ENCODE measurements at regions not wholly inside any gene's neighbourhood (a gene's known extent, or its start where the extent isn't known, plus 50 kb on each side); places are given as distances from the start of the nearest gene placed in this dataset.

DNA sequence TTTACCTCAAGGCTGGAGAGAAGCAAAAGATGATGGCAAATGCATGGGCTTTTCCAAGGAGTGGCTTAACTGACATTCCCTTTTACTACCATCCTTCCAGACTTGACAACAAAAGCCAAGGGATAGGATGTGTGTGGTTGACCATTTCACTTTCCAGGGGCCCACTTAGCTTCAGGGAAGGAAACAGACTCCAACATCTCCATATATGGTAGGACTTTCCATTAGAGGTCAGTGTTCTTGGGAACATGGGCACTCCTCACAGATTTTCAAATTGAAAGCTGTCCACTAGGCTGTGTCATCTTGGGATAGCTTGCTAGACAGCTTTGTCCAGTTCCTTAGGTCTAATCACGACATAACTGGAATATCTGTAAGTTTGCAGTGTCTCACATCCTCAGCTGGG is 118.1 kb upstream of the NAMPT start:
- no peak for DNase-seq (ENCODE audit: low read depth, low spot score)
- H3K4me3 ChIP-seq (ENCODE audit: low read depth, low read length): no peak overlapping the region
- in situ Hi-C loops (cut with HindIII; ENCODE audit: low sequenced_read_pairs): no loop called here
- TF ChIP-seq, protein P1, sequence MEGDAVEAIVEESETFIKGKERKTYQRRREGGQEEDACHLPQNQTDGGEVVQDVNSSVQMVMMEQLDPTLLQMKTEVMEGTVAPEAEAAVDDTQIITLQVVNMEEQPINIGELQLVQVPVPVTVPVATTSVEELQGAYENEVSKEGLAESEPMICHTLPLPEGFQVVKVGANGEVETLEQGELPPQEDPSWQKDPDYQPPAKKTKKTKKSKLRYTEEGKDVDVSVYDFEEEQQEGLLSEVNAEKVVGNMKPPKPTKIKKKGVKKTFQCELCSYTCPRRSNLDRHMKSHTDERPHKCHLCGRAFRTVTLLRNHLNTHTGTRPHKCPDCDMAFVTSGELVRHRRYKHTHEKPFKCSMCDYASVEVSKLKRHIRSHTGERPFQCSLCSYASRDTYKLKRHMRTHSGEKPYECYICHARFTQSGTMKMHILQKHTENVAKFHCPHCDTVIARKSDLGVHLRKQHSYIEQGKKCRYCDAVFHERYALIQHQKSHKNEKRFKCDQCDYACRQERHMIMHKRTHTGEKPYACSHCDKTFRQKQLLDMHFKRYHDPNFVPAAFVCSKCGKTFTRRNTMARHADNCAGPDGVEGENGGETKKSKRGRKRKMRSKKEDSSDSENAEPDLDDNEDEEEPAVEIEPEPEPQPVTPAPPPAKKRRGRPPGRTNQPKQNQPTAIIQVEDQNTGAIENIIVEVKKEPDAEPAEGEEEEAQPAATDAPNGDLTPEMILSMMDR (IDR thresholded peaks at IDR 0.05; ENCODE audit: low read depth, low read length): no peak

DNA sequence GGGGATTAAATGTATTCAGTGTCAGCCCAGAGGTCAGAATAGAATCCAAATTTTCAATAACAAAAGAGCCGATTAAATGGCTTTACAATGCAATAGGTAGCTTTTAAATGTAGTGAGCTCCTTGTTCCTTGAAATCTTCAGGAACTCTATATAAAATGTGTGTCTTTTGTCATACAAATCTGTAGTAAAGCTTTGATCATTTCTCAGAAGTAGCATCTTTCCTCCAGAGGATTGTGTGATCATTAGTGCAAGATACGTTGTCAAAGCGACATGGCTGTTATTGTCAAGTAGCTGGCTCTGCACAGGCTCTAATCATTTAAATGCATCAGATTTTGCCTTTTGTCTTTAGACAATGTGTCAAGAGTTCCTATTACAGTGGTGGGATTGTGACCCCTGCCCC is 116.1 kb upstream of the NAMPT start:
- TF ChIP-seq, protein P1 (IDR thresholded peaks at IDR 0.05; ENCODE audit: low read depth, low read length): no peak
- H3K4me3 ChIP-seq (ENCODE audit: low read depth, low read length): no peak overlapping the region
- in situ Hi-C loops (cut with HindIII; ENCODE audit: low sequenced_read_pairs): no loop called here
- no peak for DNase-seq (ENCODE audit: low read depth, low spot score)

DNA sequence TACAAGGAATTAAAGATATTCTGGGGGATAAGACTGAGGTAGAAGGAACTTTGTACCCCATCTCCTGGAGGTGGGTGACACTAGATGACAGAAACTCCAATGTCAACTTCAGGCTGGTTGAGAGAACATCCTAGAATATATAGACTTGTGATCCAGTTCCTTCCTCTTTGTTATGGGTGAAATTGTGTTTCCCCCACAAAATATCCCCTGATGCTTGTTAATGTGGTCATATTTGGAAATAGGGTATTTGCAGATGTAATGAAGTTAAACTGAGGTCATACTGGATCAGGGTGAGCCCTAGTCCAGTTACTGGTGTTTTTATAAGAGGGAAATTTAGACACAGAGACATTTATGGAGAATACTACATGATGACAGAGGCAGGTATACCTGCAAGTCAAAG is 114.0 kb upstream of the NAMPT start:
- in situ Hi-C loops (cut with HindIII; ENCODE audit: low sequenced_read_pairs): no loop called here
- no peak for DNase-seq (ENCODE audit: low read depth, low spot score)
- H3K4me3 ChIP-seq (ENCODE audit: low read depth, low read length): no peak overlapping the region
- TF ChIP-seq, protein P1 (IDR thresholded peaks at IDR 0.05; ENCODE audit: low read depth, low read length): no peak

DNA sequence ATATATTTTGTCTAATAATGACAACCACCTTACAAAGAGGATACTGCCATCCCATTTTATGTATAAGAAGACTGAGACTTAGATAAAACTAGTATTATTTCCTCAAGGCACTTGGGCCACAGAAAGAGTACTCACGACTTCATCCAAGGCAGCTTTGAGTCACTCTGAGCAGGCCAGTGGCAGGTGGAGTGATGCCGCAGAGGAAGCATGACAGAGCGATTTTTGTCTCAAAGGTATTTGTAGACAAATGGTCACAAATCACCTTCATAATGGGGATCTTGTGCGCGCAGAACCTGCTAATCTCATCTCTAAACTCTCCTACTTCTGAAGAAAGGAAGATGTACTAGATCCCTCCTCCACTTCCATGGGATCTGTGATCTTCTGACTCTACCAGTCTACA is 113.2 kb upstream of the NAMPT start:
- DNase-seq (ENCODE audit: low read depth, low spot score): no peak
- TF ChIP-seq, protein P1 (IDR thresholded peaks at IDR 0.05; ENCODE audit: low read depth, low read length): no peak
- no peak overlapping the region for H3K4me3 ChIP-seq (ENCODE audit: low read depth, low read length)
- in situ Hi-C loops (cut with HindIII; ENCODE audit: low sequenced_read_pairs): no loop called here

DNA sequence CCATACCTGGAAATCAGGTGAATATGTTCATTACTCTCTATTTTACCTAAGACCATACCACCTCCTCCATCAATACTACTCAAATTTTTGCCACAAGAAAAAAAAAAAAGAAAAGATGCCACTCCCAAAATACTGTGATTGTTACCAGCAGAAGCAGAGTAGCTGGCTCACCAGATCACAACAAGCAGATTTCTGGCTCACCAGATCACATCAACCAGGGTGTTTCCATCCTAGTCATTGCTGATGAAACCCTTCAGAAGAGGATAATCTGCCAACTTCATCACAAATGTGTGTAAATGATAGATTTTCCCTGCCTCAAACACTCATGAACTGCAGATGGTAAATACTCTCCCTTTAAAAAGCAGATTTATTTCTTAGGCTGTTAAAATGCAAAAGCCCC is 109.7 kb upstream of the NAMPT start:
- no peak for DNase-seq (ENCODE audit: low read depth, low spot score)
- TF ChIP-seq, protein P1 (IDR thresholded peaks at IDR 0.05; ENCODE audit: low read depth, low read length): no peak
- in situ Hi-C loops (cut with HindIII; ENCODE audit: low sequenced_read_pairs): no loop called here
- H3K4me3 ChIP-seq (ENCODE audit: low read depth, low read length): no peak overlapping the region

DNA sequence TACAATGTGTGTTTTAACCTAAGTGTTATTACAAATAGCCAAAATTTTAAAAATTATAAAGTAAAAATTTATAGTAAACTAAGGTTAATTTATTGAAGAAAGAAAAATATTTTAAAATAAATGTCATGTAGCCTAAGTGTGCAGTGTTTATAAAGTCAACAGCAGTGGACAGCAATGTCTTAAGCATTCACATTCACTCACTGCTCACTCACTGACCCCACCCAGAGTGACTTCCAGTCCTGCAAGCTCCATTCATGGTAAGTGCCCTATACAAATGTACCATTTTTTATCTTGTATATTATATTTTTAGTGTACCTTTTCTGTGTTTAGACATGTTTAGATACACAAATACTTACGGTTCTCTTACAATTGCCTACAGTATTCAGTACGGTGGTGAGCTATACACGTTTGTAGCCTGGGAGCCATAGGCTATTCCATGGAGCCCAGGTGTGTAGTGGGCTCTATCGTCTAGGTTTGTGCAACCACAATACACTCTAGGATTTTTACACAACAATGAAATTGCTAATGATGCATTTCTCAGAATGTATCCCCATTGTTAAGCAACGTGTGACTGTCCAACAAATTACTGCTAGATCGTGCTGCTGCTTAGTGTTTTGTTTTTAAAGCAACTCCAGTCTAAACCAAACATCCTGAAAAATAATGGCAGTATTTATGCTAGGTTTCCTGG is 108.9 kb upstream of the NAMPT start:
- H3K4me3 ChIP-seq (ENCODE audit: low read depth, low read length): no peak overlapping the region

More for the DNA sequence above, 108.9 kb upstream of the NAMPT start:
- in situ Hi-C loops (cut with HindIII; ENCODE audit: low sequenced_read_pairs): no loop called here
- TF ChIP-seq, protein P1 (IDR thresholded peaks at IDR 0.05; ENCODE audit: low read depth, low read length): no peak
- no peak for DNase-seq (ENCODE audit: low read depth, low spot score)
